T-helper 1 cell treated with Interleukin-12 subunit alpha and Interleukin-12 subunit beta and Interleukin-4 antibody, amounts not matched to agents 30 ng/mL and 1 ng/mL, for 36 hours (primary cell): ENCODE measurements at regions not wholly inside any gene's neighbourhood (a gene's known extent, or its start where the extent isn't known, plus 50 kb on each side); places are given as distances from the start of the nearest gene placed in this dataset.

ENCODE experiments used
- intact Hi-C: fragments of 100-400 bp; cut with micrococcal nuclease; formaldehyde crosslinking; loops from one replicate; pipeline ENCODE4 v1.15.1; 2024

- intact Hi-C loops, result no loop called here
Measured at GRCh38 chr12:30874455-30875321, 51.9 kb upstream of the TSPAN11 start.

- intact Hi-C loops, result no loop called here
Measured at GRCh38 chr12:30870491-30871265, 55.9 kb upstream of the TSPAN11 start.

- intact Hi-C loops, result no loop called here
Measured at GRCh38 chr12:30867415-30867814, 59.1 kb upstream of the TSPAN11 start.

- intact Hi-C loops, result no loop called here
Measured at GRCh38 chr12:30866256-30866655, 60.3 kb upstream of the TSPAN11 start.

- intact Hi-C loops, result no loop called here
Measured at GRCh38 chr12:30863839-30864238, 62.7 kb upstream of the TSPAN11 start.

- intact Hi-C loops, result no loop called here
Measured at GRCh38 chr12:30862486-30862885, 64.1 kb upstream of the TSPAN11 start.

GRCh38 chr12:30859226-30859625, 67.3 kb upstream of the TSPAN11 start:
- intact Hi-C loops, result no loop called here

- intact Hi-C loops, result no loop called here
Measured at GRCh38 chr12:30858471-30858870, 68.1 kb upstream of the TSPAN11 start.

GRCh38 chr12:30853561-30854133, 72.9 kb upstream of the TSPAN11 start:
- intact Hi-C loops, result loop anchor here (5.0 kb wide), 2 partner anchors 799 to 1904 kb away; partner anchors contain the start of gene YARS2

GRCh38 chr12:30850684-30851083, 75.9 kb upstream of the TSPAN11 start:
- intact Hi-C loops, result loop anchor here (1.0 to 5.0 kb wide), 12 partner anchors 95 to 1907 kb away; partner anchors contain the start of genes ERGIC2, IPO8, SINHCAF and YARS2

GRCh38 chr12:30847259-30847658, 79.3 kb upstream of the TSPAN11 start:
- intact Hi-C loops, result loop anchor here (1.0 to 5.0 kb wide), 9 partner anchors 139 to 789 kb away; no protein-coding TSS in a partner anchor

- intact Hi-C loops, result loop anchor here (1.0 to 5.0 kb wide), 9 partner anchors 140 to 790 kb away; no protein-coding TSS in a partner anchor
Measured at GRCh38 chr12:30846776-30847175, 79.8 kb upstream of the TSPAN11 start.

- intact Hi-C loops, result loop anchor here (2.0 to 5.0 kb wide), 2 partner anchors 207 to 1537 kb away; no protein-coding TSS in a partner anchor
Measured at GRCh38 chr12:30845676-30846075, 80.9 kb upstream of the TSPAN11 start.

GRCh38 chr12:30843211-30843610, 83.3 kb upstream of the TSPAN11 start:
- intact Hi-C loops, result no loop called here

GRCh38 chr12:30840715-30841114, 85.8 kb upstream of the TSPAN11 start:
- intact Hi-C loops, result no loop called here

- intact Hi-C loops, result no loop called here
Measured at GRCh38 chr12:30839643-30840220, 85.0 kb upstream of the CAPRIN2 start.

GRCh38 chr12:30837595-30837994, 82.8 kb upstream of the CAPRIN2 start:
- intact Hi-C loops, result no loop called here

GRCh38 chr12:30836656-30837445, 82.1 kb upstream of the CAPRIN2 start:
- intact Hi-C loops, result no loop called here

- intact Hi-C loops, result no loop called here
Measured at GRCh38 chr12:30835216-30835615, 80.5 kb upstream of the CAPRIN2 start.

- intact Hi-C loops, result no loop called here
Measured at GRCh38 chr12:30830751-30831150, 76.0 kb upstream of the CAPRIN2 start.
